ENCODE measurements at regions not wholly inside any gene's neighbourhood (a gene's known extent, or its start where the extent isn't known, plus 50 kb on each side); places are given as distances from the start of the nearest gene placed in this dataset.

GRCh38 chr3:72412340-72412956 is 435.8 kb downstream of the SHQ1 start:
- Histone ChIP-seq H3K4me3 (no peak overlapping the region), H3K27me3 (no peaks in the 10 kb centered on the region), H3K36me3 (no peaks in the 10 kb centered on the region), H3K9me3 (no peaks in the 10 kb centered on the region)
- no peak for DNase-seq

GRCh38 chr3:72411843-72412242 is 436.4 kb downstream of the SHQ1 start:
- DNase-seq = no peak

GRCh38 chr3:72411126-72411525 is 437.1 kb downstream of the SHQ1 start:
- Histone ChIP-seq H3K36me3 (no peaks in the 10 kb centered on the region), H3K4me3 (no peak overlapping the region), H3K27me3 (no peaks in the 10 kb centered on the region), H3K9me3 (no peaks in the 10 kb centered on the region)
- no peak for DNase-seq

More at GRCh38 chr3:72411843-72412242, 436.4 kb downstream of the SHQ1 start:
- Histone ChIP-seq H3K36me3 (no peaks in the 10 kb centered on the region), H3K9me3 (no peaks in the 10 kb centered on the region), H3K4me3 (no peak overlapping the region), H3K27me3 (no peaks in the 10 kb centered on the region)

GRCh38 chr3:72408983-72409779 is 439.1 kb downstream of the SHQ1 start:
- no peaks in the 10 kb centered on the region for H3K36me3 ChIP-seq
- no peak overlapping the region for H3K4me3 ChIP-seq
- H3K9me3 ChIP-seq = no peaks in the 10 kb centered on the region
- no peak for DNase-seq
- no peaks in the 10 kb centered on the region for H3K27me3 ChIP-seq

GRCh38 chr3:72407766-72408165 is 440.5 kb downstream of the SHQ1 start:
- DNase-seq = no peak
- H3K9me3 ChIP-seq = no peaks in the 10 kb centered on the region
- no peaks in the 10 kb centered on the region for H3K36me3 ChIP-seq
- no peaks in the 10 kb centered on the region for H3K27me3 ChIP-seq
- H3K4me3 ChIP-seq = no peak overlapping the region

- Histone ChIP-seq H3K27me3 (no peaks in the 10 kb centered on the region), H3K9me3 (no peaks in the 10 kb centered on the region), H3K36me3 (no peaks in the 10 kb centered on the region), H3K4me3 (no peak overlapping the region)
- no peak for DNase-seq
These were observed 442.2 kb downstream of the SHQ1 start for GRCh38 chr3:72405943-72406566.

- Histone ChIP-seq H3K4me3 (no peak overlapping the region), H3K27me3 (no peaks in the 10 kb centered on the region), H3K36me3 (no peaks in the 10 kb centered on the region), H3K9me3 (no peaks in the 10 kb centered on the region)
- DNase-seq = no peak
These were observed 447.2 kb downstream of the SHQ1 start for GRCh38 chr3:72401005-72401545.

GRCh38 chr3:72398781-72399180 is 449.5 kb downstream of the SHQ1 start:
- H3K9me3 ChIP-seq = no peaks in the 10 kb centered on the region
- no peak overlapping the region for H3K4me3 ChIP-seq
- H3K27me3 ChIP-seq = no peaks in the 10 kb centered on the region
- no peak for DNase-seq
- H3K36me3 ChIP-seq = no peaks in the 10 kb centered on the region

- Histone ChIP-seq H3K36me3 (no peaks in the 10 kb centered on the region), H3K9me3 (no peaks in the 10 kb centered on the region), H3K4me3 (no peak overlapping the region), H3K27me3 (no peaks in the 10 kb centered on the region)
- DNase-seq = no peak
These were observed 450.7 kb downstream of the SHQ1 start for GRCh38 chr3:72397586-72397985.

GRCh38 chr3:72396899-72397298 is 451.3 kb downstream of the SHQ1 start:
- Histone ChIP-seq H3K36me3 (no peaks in the 10 kb centered on the region), H3K27me3 (no peaks in the 10 kb centered on the region), H3K9me3 (no peaks in the 10 kb centered on the region), H3K4me3 (no peak overlapping the region)
- no peak for DNase-seq

- Histone ChIP-seq H3K36me3 (no peaks in the 10 kb centered on the region), H3K27me3 (no peaks in the 10 kb centered on the region), H3K9me3 (no peaks in the 10 kb centered on the region), H3K4me3 (no peak overlapping the region)
- DNase-seq = no peak
These were observed 452.4 kb downstream of the SHQ1 start for GRCh38 chr3:72395776-72396311.

- Histone ChIP-seq H3K36me3 (no peaks in the 10 kb centered on the region), H3K9me3 (no peaks in the 10 kb centered on the region), H3K4me3 (no peak overlapping the region), H3K27me3 (no peaks in the 10 kb centered on the region)
- no peak for DNase-seq
These were observed 454.8 kb downstream of the SHQ1 start for GRCh38 chr3:72393455-72393854.

GRCh38 chr3:72391659-72392058 is 456.6 kb downstream of the SHQ1 start:
- no peaks in the 10 kb centered on the region for H3K9me3 ChIP-seq
- H3K4me3 ChIP-seq = no peak overlapping the region
- no peak for DNase-seq
- no peaks in the 10 kb centered on the region for H3K27me3 ChIP-seq
- H3K36me3 ChIP-seq = no peaks in the 10 kb centered on the region

GRCh38 chr3:72390841-72391240 is 457.4 kb downstream of the SHQ1 start:
- no peak for DNase-seq

GRCh38 chr3:72388644-72389043 is 459.6 kb downstream of the SHQ1 start:
- DNase-seq = no peak
- no peaks in the 10 kb centered on the region for H3K36me3 ChIP-seq
- no peaks in the 10 kb centered on the region for H3K27me3 ChIP-seq
- H3K4me3 ChIP-seq = no peak overlapping the region
- H3K9me3 ChIP-seq = no peaks in the 10 kb centered on the region

More at GRCh38 chr3:72390841-72391240, 457.4 kb downstream of the SHQ1 start:
- Histone ChIP-seq H3K27me3 (no peaks in the 10 kb centered on the region), H3K4me3 (no peak overlapping the region), H3K9me3 (no peaks in the 10 kb centered on the region), H3K36me3 (no peaks in the 10 kb centered on the region)

GRCh38 chr3:72388117-72388516 is 460.1 kb downstream of the SHQ1 start:
- DNase-seq = no peak
- H3K4me3 ChIP-seq = no peak overlapping the region
- no peaks in the 10 kb centered on the region for H3K9me3 ChIP-seq
- no peaks in the 10 kb centered on the region for H3K27me3 ChIP-seq
- H3K36me3 ChIP-seq = no peaks in the 10 kb centered on the region

- Histone ChIP-seq H3K9me3 (no peaks in the 10 kb centered on the region), H3K27me3 (no peaks in the 10 kb centered on the region), H3K4me3 (no peak overlapping the region), H3K36me3 (no peaks in the 10 kb centered on the region)
- no peak for DNase-seq
These were observed 461.8 kb downstream of the SHQ1 start for GRCh38 chr3:72386327-72387000.
